HepG2 (cell line): ENCODE measurements at regions not wholly inside any gene's neighbourhood (a gene's known extent, or its start where the extent isn't known, plus 50 kb on each side); places are given as distances from the start of the nearest gene placed in this dataset.
A peak's percentile ranks its signal among the peaks of the same experiment; 100 is the strongest.
"Not testable (repeated sequence)": the region's sequence is repeated elsewhere in the genome, so short reads cannot be mapped to it uniquely, and the experiment has no call there.

ENCODE experiments used
- ATAC-seq: fragments of 200-7000 bp; cut with Tn5 transposase; 3 replicates; pipeline ENCODE4 v1.9.1; 2020; ENCODE audit warnings: mild to moderate bottlenecking, moderate library complexity
- BruUV-seq: library from RNA; stranded (reverse); fragments of 400-500 nt; replicated peaks from 2 replicates; lab custom pipeline; 2021; lab: Mats Ljungman, UMichigan
- CTCF ChIA-PET: fragments of 300-600 bp; formaldehyde crosslinking; extraction: SDS; loops from one replicate; lab custom pipeline; 2021; ENCODE audit warnings: low total read pairs, inconsistent platforms, low intra/inter-chr PET ratio; lab: Yijun Ruan, JAX
- POLR2A ChIA-PET: fragments of 350-600 bp; sonication (Branson Sonifier 250); formaldehyde crosslinking; loops from one replicate; lab custom pipeline; 2020; ENCODE audit warnings: antibody characterized with exemption, inconsistent platforms; lab: Yijun Ruan, JAX
- DNase-seq: peaks from one replicate; pipeline ENCODE4 v3.0.0-alpha.2; 2015; ENCODE audit warnings: low spot score
- FAIRE-seq: peaks from 3 replicates; lab custom pipeline; 2011; peaks lifted over from hg19 to GRCh38; lab: Jason Lieb, UNC
- H2AFZ ChIP-seq: one replicate; pipeline ENCODE4 v1.6.1; 2011; ENCODE audit warnings: low read length, inconsistent platforms
- H3K27ac ChIP-seq: fragments of 300-600 bp; 3 replicates; pipeline ENCODE4 v1.8.0; 2011; ENCODE audit warnings: mixed run types, mild to moderate bottlenecking, mixed read lengths, low read length, inconsistent platforms; ENCODE audit not compliant: insufficient read depth; ENCODE audit errors: extremely low read length
- H3K27me3 ChIP-seq, 2 experiments: fragments of 200-600 bp in 1 of 2; 2 replicates in 1 of 2; 3 replicates in 1 of 2; pipeline versions ENCODE4 v1.6.0 to v1.8.0; 2011; ENCODE audit warnings: low read length in 2 of 2, mild to moderate bottlenecking in 2 of 2, moderate library complexity in 2 of 2, inconsistent platforms in 1 of 2; ENCODE audit not compliant: insufficient read depth in 2 of 2, control insufficient read depth in 1 of 2
- H3K36me3 ChIP-seq, 2 experiments: fragments of 200-600 bp in 1 of 2; replicated peaks in 1 of 2; 2 replicates in 1 of 2; 3 replicates in 1 of 2; pipeline versions ENCODE4 v1.5.1 to v1.8.0; 2011; ENCODE audit warnings: low read length in 2 of 2, inconsistent platforms in 1 of 2; ENCODE audit not compliant: insufficient read depth in 2 of 2, control insufficient read depth in 1 of 2
- H3K4me1 ChIP-seq: 2 replicates; pipeline ENCODE4 v1.5.1; 2012; ENCODE audit warnings: low read length, inconsistent platforms; ENCODE audit not compliant: insufficient read depth
- H3K4me2 ChIP-seq: 2 replicates; pipeline ENCODE4 v1.6.0; 2011; ENCODE audit warnings: low read depth, low read length, inconsistent platforms
- H3K4me3 ChIP-seq, 3 experiments: fragments of 200-600 bp in 1 of 3; sonication (generic), shearing (Covaris generic) in 1 of 3; replicated peaks in 1 of 3; 2 replicates each; pipeline ENCODE4 v1.5.1; 2011 to 2016; ENCODE audit warnings: low read length in 3 of 3, inconsistent platforms in 2 of 3, low read depth in 2 of 3, mild to moderate bottlenecking in 2 of 3, control low read depth in 1 of 3, mixed read lengths in 1 of 3; ENCODE audit not compliant: insufficient read depth in 1 of 3
- H3K79me2 ChIP-seq: one replicate; pipeline ENCODE4 v1.6.1; 2011; ENCODE audit warnings: low read length, inconsistent platforms; ENCODE audit not compliant: insufficient read depth
- H3K9ac ChIP-seq: 2 replicates; pipeline ENCODE4 v1.6.0; 2011; ENCODE audit warnings: mild to moderate bottlenecking, low read depth, low read length, inconsistent platforms; ENCODE audit not compliant: insufficient read depth
- H3K9me3 ChIP-seq: 2 replicates; pipeline ENCODE4 v1.5.1; 2012; ENCODE audit warnings: mild to moderate bottlenecking, low read length
- H4K20me1 ChIP-seq: 2 replicates; pipeline ENCODE4 v1.6.0; 2011; ENCODE audit warnings: inconsistent platforms, mild to moderate bottlenecking, low read length, moderate library complexity; ENCODE audit not compliant: insufficient read depth
- ARHGAP35 ChIP-seq: sonication (generic); formaldehyde crosslinking; IDR thresholded peaks from 2 replicates; pipeline ENCODE4 v1.9.0; 2022; ENCODE audit warnings: mild to moderate bottlenecking, inconsistent platforms, moderate library complexity, missing genetic modification reagents, borderline replicate concordance
- ELF4 ChIP-seq: sonication (generic); formaldehyde crosslinking; IDR thresholded peaks from 2 replicates; pipeline ENCODE4 v1.5.0; 2020; ENCODE audit warnings: missing genetic modification reagents, mild to moderate bottlenecking, moderate library complexity, borderline replicate concordance
- MAFF ChIP-seq: IDR thresholded peaks from 2 replicates; pipeline ENCODE4 v1.6.1; 2011; ENCODE audit warnings: low read depth, low read length, improper control_type of control experiment
- MAFK ChIP-seq, 2 experiments: IDR thresholded peaks in 1 of 2; conservative IDR thresholded peaks in 1 of 2; 2 replicates each; pipeline ENCODE4 v1.6.1; 2011; ENCODE audit warnings: improper control_type of control experiment in 2 of 2, low read length in 2 of 2
- MXI1 ChIP-seq: IDR thresholded peaks from 3 replicates; pipeline ENCODE4 v1.6.1; 2012; ENCODE audit warnings: low read depth, low read length, inconsistent platforms, borderline replicate concordance
- NFE2L2 ChIP-seq: fragments of 150-350 bp; IDR thresholded peaks from 2 replicates; pipeline ENCODE4 v1.6.1; 2014; ENCODE audit warnings: low read length
- STAT5B ChIP-seq: sonication (generic); formaldehyde crosslinking; IDR thresholded peaks from 2 replicates; pipeline ENCODE4 v1.4.0; 2020; ENCODE audit warnings: missing genetic modification reagents
- WGBS: methylation state at CpG from one replicate; pipeline ENCODE4 v1.1.6; 2017; ENCODE audit warnings: low lambda C conversion rate; 5-methylcytosine and 5-hydroxymethylcytosine counted together
- in situ Hi-C: cut with HindIII; loops from 2 replicates; pipeline ENCODE4 v1.10.0; 2017; ENCODE audit warnings: low pct_unique_long_range_greater_than_20kb; ENCODE audit not compliant: extremely low pct_ligation_motif_present
- intact Hi-C: fragments of 100-400 bp; cut with micrococcal nuclease; formaldehyde crosslinking; loops from one replicate; pipeline ENCODE4 v1.10.0; 2022; ENCODE audit not compliant: unreplicated experiment
- TF ChIP-seq, protein P1 (sequence below): sonication (generic); formaldehyde crosslinking; IDR thresholded peaks from 2 replicates; pipeline ENCODE4 v1.8.0; 2022; ENCODE audit warnings: missing genetic modification reagents, mild to moderate bottlenecking, moderate library complexity, borderline replicate concordance
- TF ChIP-seq, protein P2 (sequence below): sonication (generic); formaldehyde crosslinking; IDR thresholded peaks from 2 replicates; pipeline ENCODE4 v1.4.0; 2020; ENCODE audit warnings: missing genetic modification reagents

- H3K79me2 ChIP-seq, FAIRE-seq, H3K36me3 ChIP-seq, POLR2A ChIA-PET, H3K9ac ChIP-seq, H3K4me2 ChIP-seq, CTCF ChIA-PET, H4K20me1 ChIP-seq, BruUV-seq, H2AFZ ChIP-seq, ATAC-seq, H3K27me3 ChIP-seq: not testable (repeated sequence)
- 16% methylated on average over 5 of the region's 5 CpGs for WGBS
- 0 out of 2 replicates have a peak, but pooled peaks have one; percentile 24 for TF ChIP-seq MAFF
- TF ChIP-seq NFE2L2: peak; percentile 45
- TF ChIP-seq MAFK (conservative IDR thresholded peaks at IDR 0.05 in 1 of 2, IDR thresholded peaks at IDR 0.05 in 1 of 2; ENCODE audit: low read length in 2 of 2): peak; percentile 53 to 55
- TF ChIP-seq, all 625 proteins: peak for 3; not testable (repeated sequence) for 622
- intact Hi-C loops, H3K27ac ChIP-seq, in situ Hi-C loops, H3K4me3 ChIP-seq, H3K9me3 ChIP-seq, DNase-seq, H3K4me1 ChIP-seq: not testable (repeated sequence)
Observed at GRCh38 chr15:29505535-29505934, 235.9 kb upstream of the NSMCE3 start.

- ATAC-seq: no peak
- Histone ChIP-seq H3K9me3 (no peaks in the 10 kb centered on the region), H3K27me3 (no peaks in the 10 kb centered on the region), H3K4me3 (no peak overlapping the region), H3K4me2 (no peak overlapping the region), H3K27ac (no peak overlapping the region), H3K79me2 (no peaks in the 10 kb centered on the region), H4K20me1 (no peaks in the 10 kb centered on the region), H3K36me3 (no peaks in the 10 kb centered on the region), H2AFZ (no peak overlapping the region), H3K9ac (no peak overlapping the region), H3K4me1 (no peaks in the 10 kb centered on the region)
- ChIA-PET CTCF (no interaction called here), POLR2A (no interaction called here)
- 50% methylated on average over 4 of the region's 25 CpGs for WGBS
- BruUV-seq: no TSS peak
- FAIRE-seq: no peak
- in situ Hi-C loops: no loop called here
- DNase-seq: no peak
- intact Hi-C loops: no loop called here
- no peak for TF ChIP-seq ARHGAP35 (CRISPR knock-in tag)
- TF ChIP-seq, protein P1, sequence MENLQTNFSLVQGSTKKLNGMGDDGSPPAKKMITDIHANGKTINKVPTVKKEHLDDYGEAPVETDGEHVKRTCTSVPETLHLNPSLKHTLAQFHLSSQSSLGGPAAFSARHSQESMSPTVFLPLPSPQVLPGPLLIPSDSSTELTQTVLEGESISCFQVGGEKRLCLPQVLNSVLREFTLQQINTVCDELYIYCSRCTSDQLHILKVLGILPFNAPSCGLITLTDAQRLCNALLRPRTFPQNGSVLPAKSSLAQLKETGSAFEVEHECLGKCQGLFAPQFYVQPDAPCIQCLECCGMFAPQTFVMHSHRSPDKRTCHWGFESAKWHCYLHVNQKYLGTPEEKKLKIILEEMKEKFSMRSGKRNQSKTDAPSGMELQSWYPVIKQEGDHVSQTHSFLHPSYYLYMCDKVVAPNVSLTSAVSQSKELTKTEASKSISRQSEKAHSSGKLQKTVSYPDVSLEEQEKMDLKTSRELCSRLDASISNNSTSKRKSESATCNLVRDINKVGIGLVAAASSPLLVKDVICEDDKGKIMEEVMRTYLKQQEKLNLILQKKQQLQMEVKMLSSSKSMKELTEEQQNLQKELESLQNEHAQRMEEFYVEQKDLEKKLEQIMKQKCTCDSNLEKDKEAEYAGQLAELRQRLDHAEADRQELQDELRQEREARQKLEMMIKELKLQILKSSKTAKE (CRISPR knock-in tag): no peak
- no peak for TF ChIP-seq ELF4 (CRISPR knock-in tag)
- no peak for TF ChIP-seq STAT5B
- TF ChIP-seq, protein P2, sequence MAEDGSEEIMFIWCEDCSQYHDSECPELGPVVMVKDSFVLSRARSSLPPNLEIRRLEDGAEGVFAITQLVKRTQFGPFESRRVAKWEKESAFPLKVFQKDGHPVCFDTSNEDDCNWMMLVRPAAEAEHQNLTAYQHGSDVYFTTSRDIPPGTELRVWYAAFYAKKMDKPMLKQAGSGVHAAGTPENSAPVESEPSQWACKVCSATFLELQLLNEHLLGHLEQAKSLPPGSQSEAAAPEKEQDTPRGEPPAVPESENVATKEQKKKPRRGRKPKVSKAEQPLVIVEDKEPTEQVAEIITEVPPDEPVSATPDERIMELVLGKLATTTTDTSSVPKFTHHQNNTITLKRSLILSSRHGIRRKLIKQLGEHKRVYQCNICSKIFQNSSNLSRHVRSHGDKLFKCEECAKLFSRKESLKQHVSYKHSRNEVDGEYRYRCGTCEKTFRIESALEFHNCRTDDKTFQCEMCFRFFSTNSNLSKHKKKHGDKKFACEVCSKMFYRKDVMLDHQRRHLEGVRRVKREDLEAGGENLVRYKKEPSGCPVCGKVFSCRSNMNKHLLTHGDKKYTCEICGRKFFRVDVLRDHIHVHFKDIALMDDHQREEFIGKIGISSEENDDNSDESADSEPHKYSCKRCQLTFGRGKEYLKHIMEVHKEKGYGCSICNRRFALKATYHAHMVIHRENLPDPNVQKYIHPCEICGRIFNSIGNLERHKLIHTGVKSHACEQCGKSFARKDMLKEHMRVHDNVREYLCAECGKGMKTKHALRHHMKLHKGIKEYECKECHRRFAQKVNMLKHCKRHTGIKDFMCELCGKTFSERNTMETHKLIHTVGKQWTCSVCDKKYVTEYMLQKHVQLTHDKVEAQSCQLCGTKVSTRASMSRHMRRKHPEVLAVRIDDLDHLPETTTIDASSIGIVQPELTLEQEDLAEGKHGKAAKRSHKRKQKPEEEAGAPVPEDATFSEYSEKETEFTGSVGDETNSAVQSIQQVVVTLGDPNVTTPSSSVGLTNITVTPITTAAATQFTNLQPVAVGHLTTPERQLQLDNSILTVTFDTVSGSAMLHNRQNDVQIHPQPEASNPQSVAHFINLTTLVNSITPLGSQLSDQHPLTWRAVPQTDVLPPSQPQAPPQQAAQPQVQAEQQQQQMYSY (CRISPR knock-in tag): no peak
- TF ChIP-seq MXI1: no peak
Observed at GRCh38 chr15:29490747-29491471, 221.3 kb upstream of the NSMCE3 start.
